Pancreas (tissue), 10 donors: ENCODE measurements at regions not wholly inside any gene's neighbourhood (a gene's known extent, or its start where the extent isn't known, plus 50 kb on each side); places are given as distances from the start of the nearest gene placed in this dataset.

Experiments used
- ATAC-seq, 4 donors: fragments of 200-7000 bp; cut with Tn5 transposase; one replicate each; pipeline versions ENCODE4 v1.8.0 to v1.9.1; 2020; ENCODE audit warnings: mild to moderate bottlenecking in 4 of 4, moderate library complexity in 4 of 4
- DNase-seq, 6 donors: peaks; one replicate each; pipeline ENCODE4 v3.0.0-alpha.2; 2020
- FAIRE-seq: peaks from 2 replicates; lab custom pipeline; 2012; peaks lifted over from hg19 to GRCh38; lab: Jason Lieb, UNC
- H3K27ac ChIP-seq, 4 donors: fragments of 200-600 bp; sonication (generic); 1 replicate in 3 of 4; 2 replicates in 1 of 4; pipeline versions ENCODE4 v1.5.0 to v1.8.0; 2020
- H3K27me3 ChIP-seq, 4 donors: fragments of 200-600 bp; one replicate each; pipeline ENCODE4 v1.8.0; 2021
- H3K36me3 ChIP-seq, 3 donors: fragments of 200-600 bp; sonication (generic) in 1 of 3; one replicate each; pipeline versions ENCODE4 v1.5.0 to v1.8.0; 2020 to 2021
- H3K4me1 ChIP-seq, 3 donors: fragments of 200-600 bp; one replicate each; pipeline ENCODE4 v1.8.0; 2021
- H3K4me3 ChIP-seq, 4 donors: fragments of 200-600 bp; sonication (generic) in 2 of 4; one replicate each; pipeline versions ENCODE4 v1.5.0 to v1.8.0; 2020 to 2021
- H3K9me3 ChIP-seq, 4 donors: fragments of 200-600 bp; one replicate each; pipeline ENCODE4 v1.8.0; 2021
- WGBS, 2 donors: extraction: QIAGEN DNeasy Blood & Tissue Kit; methylation state at CpG; one replicate each; pipeline ENCODE4 v1.1.7; 2013; 5-methylcytosine and 5-hydroxymethylcytosine counted together
- intact Hi-C, 3 donors: fragments of 100-400 bp; cut with DNase I; formaldehyde crosslinking; loops; one replicate each; pipeline versions ENCODE4 v1.11.1 to v1.14.2; 2022
- TF ChIP-seq, protein P1 (sequence below), 4 donors: fragments of 200-600 bp; sonication (generic) in 3 of 4; IDR thresholded peaks; one replicate each; pipeline versions ENCODE4 v1.5.0 to v1.8.0; 2021; ENCODE audit warnings: antibody characterized with exemption in 4 of 4
- donor health status: healthy with polysubstance abuse.
- donor health status: DM: no; HTN: no; CAD: no; lungs with moderate emphysema.
- donor health status: DM: no; HTN: no; CAD: no.
- donor health status: control.
- donor health status: control.
- donor health status: Bipolar disorder and iron deficiency.
- donor health status: DM: yes; HTN: yes; CAD: no.
- donor health status: DM: no; HTN: no; CAD: no.
- donor health status: DM: no; HTN: no; CAD: no.
- donor health status: DM: yes; HTN: yes; CAD: no.

DNA sequence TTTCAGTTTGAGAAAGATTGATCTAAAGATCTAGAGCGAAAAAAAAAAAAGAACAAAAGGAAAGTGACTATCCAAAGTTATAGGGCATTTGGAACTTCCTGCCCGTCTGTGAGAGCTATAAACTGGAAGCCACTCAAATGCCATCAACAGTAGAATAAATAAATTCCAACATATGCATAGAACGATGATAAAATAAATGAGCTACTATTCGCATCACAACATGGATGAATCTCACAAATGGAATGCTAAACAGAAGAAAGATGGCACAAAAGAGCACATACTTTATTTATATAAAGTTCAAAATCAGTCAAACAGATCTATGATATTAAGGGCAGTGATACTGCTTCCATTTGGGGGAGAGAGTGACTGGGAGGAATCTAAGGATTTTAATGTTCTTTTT lies 128.8 kb downstream of the TTC32 start:
- FAIRE-seq = no peak
- ATAC-seq = no peak
- WGBS, 2 donors = 92% methylated on average over 4 of the region's 4 CpGs
- H3K36me3 ChIP-seq = no peaks in the 10 kb centered on the region
- no peak overlapping the region for H3K27ac ChIP-seq
- H3K4me1 ChIP-seq = peaks cover 0 to 6% (median 5%) of the 10 kb centered on the region in 3 donors
- H3K27me3 ChIP-seq = no peaks in the 10 kb centered on the region
- intact Hi-C loops = no loop called here
- H3K4me3 ChIP-seq = no peak overlapping the region
- no peaks in the 10 kb centered on the region for H3K9me3 ChIP-seq
- TF ChIP-seq, protein P1, sequence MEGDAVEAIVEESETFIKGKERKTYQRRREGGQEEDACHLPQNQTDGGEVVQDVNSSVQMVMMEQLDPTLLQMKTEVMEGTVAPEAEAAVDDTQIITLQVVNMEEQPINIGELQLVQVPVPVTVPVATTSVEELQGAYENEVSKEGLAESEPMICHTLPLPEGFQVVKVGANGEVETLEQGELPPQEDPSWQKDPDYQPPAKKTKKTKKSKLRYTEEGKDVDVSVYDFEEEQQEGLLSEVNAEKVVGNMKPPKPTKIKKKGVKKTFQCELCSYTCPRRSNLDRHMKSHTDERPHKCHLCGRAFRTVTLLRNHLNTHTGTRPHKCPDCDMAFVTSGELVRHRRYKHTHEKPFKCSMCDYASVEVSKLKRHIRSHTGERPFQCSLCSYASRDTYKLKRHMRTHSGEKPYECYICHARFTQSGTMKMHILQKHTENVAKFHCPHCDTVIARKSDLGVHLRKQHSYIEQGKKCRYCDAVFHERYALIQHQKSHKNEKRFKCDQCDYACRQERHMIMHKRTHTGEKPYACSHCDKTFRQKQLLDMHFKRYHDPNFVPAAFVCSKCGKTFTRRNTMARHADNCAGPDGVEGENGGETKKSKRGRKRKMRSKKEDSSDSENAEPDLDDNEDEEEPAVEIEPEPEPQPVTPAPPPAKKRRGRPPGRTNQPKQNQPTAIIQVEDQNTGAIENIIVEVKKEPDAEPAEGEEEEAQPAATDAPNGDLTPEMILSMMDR (IDR thresholded peaks at IDR 0.05) = no peak
- DNase-seq = no peak

DNA sequence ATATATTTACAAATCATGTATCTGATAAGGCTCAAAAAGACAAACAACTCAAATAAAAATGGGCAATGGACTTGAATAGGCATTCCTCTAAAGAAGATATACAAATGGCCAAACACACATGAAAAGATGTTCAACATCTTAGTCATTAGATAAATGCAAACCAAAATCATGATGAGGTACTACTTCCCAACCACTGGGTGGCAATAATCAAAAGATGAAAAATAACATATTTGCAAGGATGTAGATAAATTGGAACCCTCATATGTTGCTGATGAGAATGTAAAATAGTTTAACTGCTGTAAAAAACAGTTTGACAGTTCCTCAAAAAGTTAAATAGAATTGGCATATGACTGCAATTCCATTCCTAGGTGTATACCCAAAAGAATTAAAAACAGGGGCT lies 132.3 kb downstream of the TTC32 start:
- no peak overlapping the region for H3K4me3 ChIP-seq
- FAIRE-seq (no peak), ATAC-seq (no peak), DNase-seq (no peak)
- no peaks in the 10 kb centered on the region for H3K36me3 ChIP-seq
- no peaks in the 10 kb centered on the region for H3K9me3 ChIP-seq
- no peak overlapping the region for H3K27ac ChIP-seq
- intact Hi-C loops = no loop called here
- TF ChIP-seq, protein P1 (IDR thresholded peaks at IDR 0.05) = no peak
- no peaks in the 10 kb centered on the region for H3K4me1 ChIP-seq
- no peaks in the 10 kb centered on the region for H3K27me3 ChIP-seq

DNA sequence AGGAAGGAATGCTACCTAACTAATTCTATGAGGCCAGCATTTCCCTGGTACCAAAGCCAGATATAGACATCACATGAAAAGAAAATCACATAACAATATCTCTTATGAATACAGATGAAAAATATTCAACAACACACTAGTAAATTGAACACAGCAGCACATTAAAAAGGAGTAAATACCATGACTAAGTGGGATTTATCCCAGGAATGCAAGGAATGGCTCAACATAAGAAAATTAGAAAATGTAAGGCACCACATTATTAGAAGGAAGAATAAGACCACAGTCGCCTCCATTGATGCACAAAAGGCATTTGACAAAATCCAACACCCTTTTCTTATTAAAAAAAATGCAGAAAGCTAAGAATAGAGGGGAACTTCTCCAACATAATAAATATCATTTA lies 133.9 kb downstream of the TTC32 start:
- FAIRE-seq (no peak), DNase-seq (no peak), ATAC-seq (no peak)
- H3K27ac ChIP-seq = no peak overlapping the region
- intact Hi-C loops = no loop called here
- no peak overlapping the region for H3K4me3 ChIP-seq
- TF ChIP-seq, protein P1 (IDR thresholded peaks at IDR 0.05) = no peak
- H3K27me3 ChIP-seq = no peaks in the 10 kb centered on the region
- no peaks in the 10 kb centered on the region for H3K9me3 ChIP-seq
- 4 to 91% methylated on average over 1 of the region's 1 CpG for WGBS, 2 donors
- no peaks in the 10 kb centered on the region for H3K4me1 ChIP-seq
- H3K36me3 ChIP-seq = no peaks in the 10 kb centered on the region

DNA sequence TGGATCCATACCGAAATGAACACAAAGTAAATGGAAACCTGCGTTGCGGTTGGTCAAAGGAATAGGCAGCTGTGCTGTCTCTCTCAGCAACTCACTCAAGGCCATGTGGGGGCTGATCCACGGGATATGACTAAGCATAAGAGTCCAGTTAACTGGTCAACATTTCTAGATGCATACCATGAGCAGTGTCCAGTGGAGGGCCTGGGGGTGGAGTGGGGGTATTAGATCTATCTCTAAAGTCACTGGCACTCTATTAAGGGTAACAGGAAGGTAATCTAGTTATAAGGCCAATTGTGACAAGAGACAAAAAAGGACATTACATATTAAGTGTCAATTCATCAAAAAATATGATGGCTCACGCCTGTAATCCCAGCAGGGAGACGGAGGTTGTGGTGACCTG lies 136.8 kb downstream of the TTC32 start:
- no peaks in the 10 kb centered on the region for H3K36me3 ChIP-seq
- no peak for DNase-seq
- TF ChIP-seq, protein P1 (IDR thresholded peaks at IDR 0.05) = no peak
- no peak overlapping the region for H3K27ac ChIP-seq
- no peak overlapping the region for H3K4me3 ChIP-seq
- H3K4me1 ChIP-seq = no peaks in the 10 kb centered on the region
- no peak for FAIRE-seq
- H3K27me3 ChIP-seq = no peaks in the 10 kb centered on the region
- 85 to 88% methylated on average over 6 of the region's 6 CpGs for WGBS, 2 donors
- H3K9me3 ChIP-seq = no peaks in the 10 kb centered on the region
- intact Hi-C loops = no loop called here
- ATAC-seq = no peak

DNA sequence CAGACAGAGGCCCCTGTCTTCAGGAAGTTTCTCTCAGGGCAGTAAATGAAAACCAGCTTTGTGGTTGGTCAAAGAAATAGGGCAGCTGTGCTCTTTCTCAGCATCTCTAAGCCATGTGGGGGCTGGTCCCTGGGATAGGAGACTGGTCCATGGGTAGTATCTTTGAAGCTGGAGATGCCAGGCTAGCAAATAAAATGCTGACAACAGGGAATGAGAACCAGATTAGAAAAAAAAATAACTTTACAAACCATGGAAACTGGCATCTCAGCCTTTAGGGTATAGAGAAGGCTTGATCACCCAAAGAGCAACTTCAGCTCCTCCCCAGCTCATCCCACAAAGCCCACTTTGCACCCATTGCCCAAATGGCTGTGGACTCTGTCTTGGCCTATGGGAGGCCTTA lies 138.1 kb downstream of the TTC32 start:
- TF ChIP-seq, protein P1 (IDR thresholded peaks at IDR 0.05) = no peak
- ATAC-seq (no peak), FAIRE-seq (no peak), DNase-seq (no peak)
- no peaks in the 10 kb centered on the region for H3K9me3 ChIP-seq
- no peaks in the 10 kb centered on the region for H3K27me3 ChIP-seq
- no peak overlapping the region for H3K27ac ChIP-seq
- no peaks in the 10 kb centered on the region for H3K4me1 ChIP-seq
- H3K36me3 ChIP-seq = no peaks in the 10 kb centered on the region
- intact Hi-C loops = no loop called here
- no peak overlapping the region for H3K4me3 ChIP-seq
